ENCODE measurements at regions not wholly inside any gene's neighbourhood (a gene's known extent, or its start where the extent isn't known, plus 50 kb on each side); places are given as distances from the start of the nearest gene placed in this dataset.

DNA sequence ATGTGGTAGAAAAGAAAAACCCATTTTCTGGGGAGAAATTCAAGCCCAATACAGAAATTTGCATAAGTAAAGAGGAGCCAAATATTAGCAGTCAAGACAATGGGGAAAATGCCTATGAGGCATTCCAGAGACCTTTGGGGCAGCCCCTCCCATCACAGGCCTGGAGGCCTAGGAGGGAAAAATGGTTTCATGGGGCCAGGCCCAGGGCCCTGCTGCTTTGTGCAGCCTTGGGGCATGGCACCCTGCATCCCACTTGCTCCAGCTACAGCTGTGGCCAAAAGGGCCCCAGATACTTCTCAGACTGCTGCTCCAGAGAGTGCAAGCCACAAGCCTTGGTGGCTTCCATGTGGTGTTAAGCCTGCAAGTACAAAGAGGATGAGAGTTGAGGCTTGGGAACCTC lies 51.3 kb upstream of the CYP1B1 start:
- POLR2A ChIA-PET = no interaction called here
- DNase-seq (ENCODE audit: low read depth, low spot score) = no peak
- CTCF ChIA-PET = no interaction called here
- H3K4me3 ChIP-seq (ENCODE audit: low read depth, low read length) = no peak overlapping the region
- TF ChIP-seq, protein P1, sequence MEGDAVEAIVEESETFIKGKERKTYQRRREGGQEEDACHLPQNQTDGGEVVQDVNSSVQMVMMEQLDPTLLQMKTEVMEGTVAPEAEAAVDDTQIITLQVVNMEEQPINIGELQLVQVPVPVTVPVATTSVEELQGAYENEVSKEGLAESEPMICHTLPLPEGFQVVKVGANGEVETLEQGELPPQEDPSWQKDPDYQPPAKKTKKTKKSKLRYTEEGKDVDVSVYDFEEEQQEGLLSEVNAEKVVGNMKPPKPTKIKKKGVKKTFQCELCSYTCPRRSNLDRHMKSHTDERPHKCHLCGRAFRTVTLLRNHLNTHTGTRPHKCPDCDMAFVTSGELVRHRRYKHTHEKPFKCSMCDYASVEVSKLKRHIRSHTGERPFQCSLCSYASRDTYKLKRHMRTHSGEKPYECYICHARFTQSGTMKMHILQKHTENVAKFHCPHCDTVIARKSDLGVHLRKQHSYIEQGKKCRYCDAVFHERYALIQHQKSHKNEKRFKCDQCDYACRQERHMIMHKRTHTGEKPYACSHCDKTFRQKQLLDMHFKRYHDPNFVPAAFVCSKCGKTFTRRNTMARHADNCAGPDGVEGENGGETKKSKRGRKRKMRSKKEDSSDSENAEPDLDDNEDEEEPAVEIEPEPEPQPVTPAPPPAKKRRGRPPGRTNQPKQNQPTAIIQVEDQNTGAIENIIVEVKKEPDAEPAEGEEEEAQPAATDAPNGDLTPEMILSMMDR (IDR thresholded peaks at IDR 0.05; ENCODE audit: insufficient read depth, low read length, missing control alignments) = no peak

DNA sequence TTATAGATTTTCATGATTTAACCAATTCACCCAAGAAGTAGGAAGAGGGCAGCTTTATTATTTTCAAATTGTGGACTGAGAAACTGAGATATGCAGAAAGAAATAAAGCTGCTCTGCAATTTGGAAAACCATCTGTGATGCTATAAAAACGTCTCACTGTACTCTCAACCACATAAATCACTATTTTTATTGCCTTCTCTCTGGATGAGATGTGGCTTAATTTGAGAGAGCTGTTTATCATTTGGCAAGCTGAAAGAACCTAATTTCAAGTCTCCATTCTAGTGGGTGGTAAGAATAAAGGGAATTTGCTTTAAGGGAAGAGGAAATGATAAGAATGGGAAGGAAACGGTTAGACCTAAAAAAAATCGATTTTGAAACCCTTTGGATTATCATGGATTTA lies 49.9 kb upstream of the CYP1B1 start:
- DNase-seq (ENCODE audit: low read depth, low spot score) = no peak
- POLR2A ChIA-PET = no interaction called here
- no peak overlapping the region for H3K4me3 ChIP-seq (ENCODE audit: low read depth, low read length)
- TF ChIP-seq, protein P1 (IDR thresholded peaks at IDR 0.05; ENCODE audit: insufficient read depth, low read length, missing control alignments) = no peak
- CTCF ChIA-PET = no interaction called here

All from AG04449 (cell line).